H9 (cell line): ENCODE measurements at regions not wholly inside any gene's neighbourhood (a gene's known extent, or its start where the extent isn't known, plus 50 kb on each side); places are given as distances from the start of the nearest gene placed in this dataset.

Source experiments
- DNase-seq: peaks from one replicate; pipeline ENCODE4 v3.0.0-alpha.2; 2017
- H2AFZ ChIP-seq: one replicate; pipeline ENCODE4 v1.6.1; 2013; ENCODE audit warnings: mild to moderate bottlenecking, low read length, control low read depth, moderate library complexity
- H2AK5ac ChIP-seq: 2 replicates; pipeline ENCODE4 v1.6.1; 2013; ENCODE audit warnings: low read length, control low read depth, mixed read lengths; ENCODE audit not compliant: insufficient read length
- H2BK120ac ChIP-seq: one replicate; pipeline ENCODE4 v1.6.1; 2013; ENCODE audit warnings: low read depth, mild to moderate bottlenecking, low read length, control low read depth, inconsistent platforms; ENCODE audit not compliant: poor library complexity, severe bottlenecking
- H2BK12ac ChIP-seq: 2 replicates; pipeline ENCODE4 v1.6.1; 2013; ENCODE audit warnings: low read length, control low read depth, mixed read lengths, low read depth; ENCODE audit not compliant: insufficient read length
- H2BK15ac ChIP-seq: 2 replicates; pipeline ENCODE4 v1.6.1; 2013; ENCODE audit warnings: low read depth, low read length, control low read depth
- H2BK20ac ChIP-seq: one replicate; pipeline ENCODE4 v1.6.1; 2013; ENCODE audit warnings: low read depth, mild to moderate bottlenecking, low read length, control low read depth, inconsistent platforms; ENCODE audit not compliant: poor library complexity, severe bottlenecking
- H2BK5ac ChIP-seq: 2 replicates; pipeline ENCODE4 v1.6.1; 2013; ENCODE audit warnings: low read length, control low read depth, mixed read lengths; ENCODE audit not compliant: insufficient read length
- H3K14ac ChIP-seq: 2 replicates; pipeline ENCODE4 v1.6.1; 2013; ENCODE audit warnings: low read length, control low read depth; ENCODE audit not compliant: insufficient read depth
- H3K18ac ChIP-seq: 2 replicates; pipeline ENCODE4 v1.6.1; 2013; ENCODE audit warnings: low read depth, mild to moderate bottlenecking, mixed read lengths, low read length, control low read depth; ENCODE audit not compliant: insufficient read length
- H3K23ac ChIP-seq: 2 replicates; pipeline ENCODE4 v1.6.1; 2013; ENCODE audit warnings: low read length, control low read depth, mixed read lengths, low read depth; ENCODE audit not compliant: insufficient read length
- H3K23me2 ChIP-seq: 2 replicates; pipeline ENCODE4 v1.6.1; 2013; ENCODE audit warnings: low read depth, mild to moderate bottlenecking, mixed read lengths, low read length, control low read depth; ENCODE audit not compliant: insufficient read length, poor library complexity, severe bottlenecking
- H3K27ac ChIP-seq: 2 replicates; pipeline ENCODE4 v1.5.1; 2013; ENCODE audit warnings: low read length, control low read depth, mixed read lengths, low read depth; ENCODE audit not compliant: insufficient read length
- H3K27me3 ChIP-seq: 2 replicates; pipeline ENCODE4 v1.6.1; 2013; ENCODE audit warnings: low read length, control low read depth, inconsistent platforms; ENCODE audit not compliant: insufficient read depth
- H3K4ac ChIP-seq: 2 replicates; pipeline ENCODE4 v1.6.1; 2013; ENCODE audit warnings: low read depth, mild to moderate bottlenecking, control low read depth, inconsistent platforms, low read length, moderate library complexity
- H3K4me1 ChIP-seq: 2 replicates; pipeline ENCODE4 v1.6.1; 2013; ENCODE audit warnings: low read length, control low read depth, inconsistent platforms; ENCODE audit not compliant: insufficient read depth
- H3K4me2 ChIP-seq: 2 replicates; pipeline ENCODE4 v1.6.1; 2013; ENCODE audit warnings: low read length, control low read depth, mixed read lengths; ENCODE audit not compliant: insufficient read length, insufficient read depth
- H3K56ac ChIP-seq: 2 replicates; pipeline ENCODE4 v1.6.1; 2013; ENCODE audit warnings: low read depth, mild to moderate bottlenecking, mixed read lengths, low read length, control low read depth; ENCODE audit not compliant: insufficient read length
- H3K79me1 ChIP-seq: 2 replicates; pipeline ENCODE4 v1.6.1; 2013; ENCODE audit warnings: low read depth, mild to moderate bottlenecking, moderate library complexity, low read length, control low read depth, inconsistent platforms; ENCODE audit not compliant: insufficient read depth, poor library complexity, severe bottlenecking
- H3K79me2 ChIP-seq: 2 replicates; pipeline ENCODE4 v1.6.1; 2013; ENCODE audit warnings: low read length, control low read depth, inconsistent platforms; ENCODE audit not compliant: insufficient read depth
- H3K9ac ChIP-seq: 2 replicates; pipeline ENCODE4 v1.6.1; 2013; ENCODE audit warnings: low read length, control low read depth, mixed read lengths; ENCODE audit not compliant: insufficient read length; ENCODE audit errors: extremely low read depth
- H3K9me3 ChIP-seq: one replicate; pipeline ENCODE4 v1.6.1; 2013; ENCODE audit warnings: low read depth, low read length, inconsistent platforms; ENCODE audit not compliant: control insufficient read depth
- H3T11ph ChIP-seq: one replicate; pipeline ENCODE4 v1.6.1; 2013; ENCODE audit warnings: mild to moderate bottlenecking, low read length, control low read depth, inconsistent platforms
- H4K20me1 ChIP-seq: one replicate; pipeline ENCODE4 v1.6.1; 2013; ENCODE audit not compliant: control insufficient read depth, insufficient read length, insufficient read depth
- H4K5ac ChIP-seq: 2 replicates; pipeline ENCODE4 v1.6.1; 2013; ENCODE audit warnings: low read depth, mild to moderate bottlenecking, mixed read lengths, low read length, control low read depth; ENCODE audit not compliant: insufficient read length
- H4K8ac ChIP-seq: replicated peaks from 2 replicates; pipeline ENCODE4 v1.6.1; 2013; ENCODE audit warnings: low read length, control low read depth, mixed read lengths, low read depth; ENCODE audit not compliant: insufficient read length
- H4K91ac ChIP-seq: 2 replicates; pipeline ENCODE4 v1.6.1; 2013; ENCODE audit warnings: low read depth, mild to moderate bottlenecking, moderate library complexity, mixed read lengths, low read length, control low read depth; ENCODE audit not compliant: insufficient read length
- H3K27ac Mint-ChIP-seq, 3 experiments: 2 replicates in 2 of 3; 3 replicates in 1 of 3; pipeline ENCODE4 v1.8.0; 2020 to 2021; ENCODE audit warnings: mixed read lengths in 3 of 3, mild to moderate bottlenecking in 1 of 3, moderate library complexity in 1 of 3
- H3K27me3 Mint-ChIP-seq: 2 replicates; pipeline ENCODE4 v1.8.0; 2021; ENCODE audit warnings: low read depth, mild to moderate bottlenecking, moderate library complexity, mixed read lengths
- H3K36me3 Mint-ChIP-seq, 3 experiments: 2 replicates in 2 of 3; 3 replicates in 1 of 3; pipeline ENCODE4 v1.8.0; 2020 to 2021; ENCODE audit warnings: low read depth in 3 of 3, mixed read lengths in 3 of 3; ENCODE audit not compliant: insufficient read depth in 1 of 3
- H3K4me1 Mint-ChIP-seq, 2 experiments: 2 replicates each; pipeline ENCODE4 v1.8.0; 2020; ENCODE audit warnings: mixed read lengths in 2 of 2
- H3K4me3 Mint-ChIP-seq, 2 experiments: 2 replicates in 1 of 2; 3 replicates in 1 of 2; pipeline ENCODE4 v1.8.0; 2020 to 2021; ENCODE audit warnings: mild to moderate bottlenecking in 2 of 2, mixed read lengths in 2 of 2, moderate library complexity in 1 of 2
- H3K9me3 Mint-ChIP-seq, 2 experiments: 2 replicates in 1 of 2; 3 replicates in 1 of 2; pipeline ENCODE4 v1.8.0; 2020; ENCODE audit warnings: mild to moderate bottlenecking in 2 of 2, mixed read lengths in 2 of 2, moderate library complexity in 1 of 2
- WGBS: extraction: QIAGEN DNeasy Blood & Tissue Kit; methylation state at CpG from one replicate; pipeline ENCODE4 v1.1.7; 2013; ENCODE audit warnings: missing lambda C conversion rate, low lambda C conversion rate, mixed read lengths; ENCODE audit not compliant: insufficient read length; ENCODE audit errors: extremely low coverage; 5-methylcytosine and 5-hydroxymethylcytosine counted together
- TF ChIP-seq, protein P1 (sequence below): fragments of 200-600 bp; sonication (generic); conservative IDR thresholded peaks from 3 replicates; pipeline ENCODE4 v1.8.0; 2021; ENCODE audit warnings: antibody characterized with exemption, mild to moderate bottlenecking

- peaks cover 10 to 19% of the 10 kb centered on the region in 2 experiments; a peak in 4 of 5 replicates for H3K9me3 Mint-ChIP-seq
- Histone ChIP-seq H4K20me1 (no peaks in the 10 kb centered on the region), H3K4ac (no peak overlapping the region), H3K79me1 (no peaks in the 10 kb centered on the region), H2AK5ac (no peak overlapping the region), H2BK5ac (no peak overlapping the region), H4K5ac (no peak overlapping the region), H2BK15ac (no peak overlapping the region), H3K23ac (no peak overlapping the region), H2BK120ac (no peak overlapping the region), H3K18ac (no peak overlapping the region), H3K4me2 (no peak overlapping the region), H3K79me2 (no peaks in the 10 kb centered on the region), H2BK20ac (no peak overlapping the region), H4K91ac (no peak overlapping the region), H3K4me1 (no peaks in the 10 kb centered on the region), H3K27ac (no peak overlapping the region), H3K27me3 (no peaks in the 10 kb centered on the region), H3K56ac (no peak overlapping the region), H3K9me3 (no peaks in the 10 kb centered on the region), H2BK12ac (no peak overlapping the region), H3T11ph (no peak overlapping the region), H4K8ac (no peak overlapping the region), H3K9ac (no peak overlapping the region), H3K23me2 (no peaks in the 10 kb centered on the region), H2AFZ (no peak overlapping the region), H3K14ac (no peak overlapping the region)
- H3K4me3 Mint-ChIP-seq, result no peak overlapping the region
- H3K27ac Mint-ChIP-seq, result no peak overlapping the region
- TF ChIP-seq, protein P1, sequence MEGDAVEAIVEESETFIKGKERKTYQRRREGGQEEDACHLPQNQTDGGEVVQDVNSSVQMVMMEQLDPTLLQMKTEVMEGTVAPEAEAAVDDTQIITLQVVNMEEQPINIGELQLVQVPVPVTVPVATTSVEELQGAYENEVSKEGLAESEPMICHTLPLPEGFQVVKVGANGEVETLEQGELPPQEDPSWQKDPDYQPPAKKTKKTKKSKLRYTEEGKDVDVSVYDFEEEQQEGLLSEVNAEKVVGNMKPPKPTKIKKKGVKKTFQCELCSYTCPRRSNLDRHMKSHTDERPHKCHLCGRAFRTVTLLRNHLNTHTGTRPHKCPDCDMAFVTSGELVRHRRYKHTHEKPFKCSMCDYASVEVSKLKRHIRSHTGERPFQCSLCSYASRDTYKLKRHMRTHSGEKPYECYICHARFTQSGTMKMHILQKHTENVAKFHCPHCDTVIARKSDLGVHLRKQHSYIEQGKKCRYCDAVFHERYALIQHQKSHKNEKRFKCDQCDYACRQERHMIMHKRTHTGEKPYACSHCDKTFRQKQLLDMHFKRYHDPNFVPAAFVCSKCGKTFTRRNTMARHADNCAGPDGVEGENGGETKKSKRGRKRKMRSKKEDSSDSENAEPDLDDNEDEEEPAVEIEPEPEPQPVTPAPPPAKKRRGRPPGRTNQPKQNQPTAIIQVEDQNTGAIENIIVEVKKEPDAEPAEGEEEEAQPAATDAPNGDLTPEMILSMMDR, result no peak
- DNase-seq, result no peak
- H3K4me1 Mint-ChIP-seq, result peaks cover 19 to 21% of the 10 kb centered on the region in 2 experiments
- peaks cover 0 to 14% (median 3%) of the 10 kb centered on the region in 3 experiments; a peak in 4 of 7 replicates for H3K36me3 Mint-ChIP-seq
- WGBS, result no CpG with 5 or more reads among the region's 13 CpGs
- H3K27me3 Mint-ChIP-seq, result no peaks in the 10 kb centered on the region
These were observed 820.4 kb downstream of the GALR1 start for GRCh38 chr18:78069784-78070664.
